Amniotic epithelial cell (primary cell): ENCODE measurements at regions not wholly inside any gene's neighbourhood (a gene's known extent, or its start where the extent isn't known, plus 50 kb on each side); places are given as distances from the start of the nearest gene placed in this dataset.

Experiments used
- DNase-seq: peaks from one replicate; pipeline ENCODE4 v3.0.0-alpha.2; 2010; ENCODE audit warnings: low read depth

GRCh38 chr9:107620236-107620635 lies 130.7 kb upstream of the KLF4 start:
- DNase-seq = no peak

GRCh38 chr9:107615321-107615720 lies 125.8 kb upstream of the KLF4 start:
- DNase-seq = peak; percentile 97

- DNase-seq = no peak
Observed at GRCh38 chr9:107614765-107615164, 125.2 kb upstream of the KLF4 start.

- no peak for DNase-seq
Observed at GRCh38 chr9:107613321-107613720, 123.8 kb upstream of the KLF4 start.

GRCh38 chr9:107612136-107612535 lies 122.6 kb upstream of the KLF4 start:
- DNase-seq = peak; percentile 57

GRCh38 chr9:107609547-107609946 lies 120.0 kb upstream of the KLF4 start:
- no peak for DNase-seq

- no peak for DNase-seq
Observed at GRCh38 chr9:107606149-107606790, 116.7 kb upstream of the KLF4 start.

- no peak for DNase-seq
Observed at GRCh38 chr9:107605041-107605440, 115.5 kb upstream of the KLF4 start.

- no peak for DNase-seq
Observed at GRCh38 chr9:107603281-107603680, 113.7 kb upstream of the KLF4 start.

- DNase-seq = peak; percentile 68
Observed at GRCh38 chr9:107600060-107600573, 110.5 kb upstream of the KLF4 start.

- DNase-seq = no peak
Observed at GRCh38 chr9:107597743-107598217, 108.2 kb upstream of the KLF4 start.

- DNase-seq = no peak
Observed at GRCh38 chr9:107594908-107595530, 105.5 kb upstream of the KLF4 start.

GRCh38 chr9:107593224-107593870 lies 103.8 kb upstream of the KLF4 start:
- DNase-seq = no peak

- no peak for DNase-seq
Observed at GRCh38 chr9:107592424-107592823, 102.9 kb upstream of the KLF4 start.

- no peak for DNase-seq
Observed at GRCh38 chr9:107591781-107592180, 102.2 kb upstream of the KLF4 start.

- no peak for DNase-seq
Observed at GRCh38 chr9:107588393-107588792, 98.8 kb upstream of the KLF4 start.

- DNase-seq = no peak
Observed at GRCh38 chr9:107587191-107587963, 97.8 kb upstream of the KLF4 start.

GRCh38 chr9:107586493-107586892 lies 96.9 kb upstream of the KLF4 start:
- no peak for DNase-seq

- no peak for DNase-seq
Observed at GRCh38 chr9:107585465-107585864, 95.9 kb upstream of the KLF4 start.

GRCh38 chr9:107584944-107585343 lies 95.4 kb upstream of the KLF4 start:
- no peak for DNase-seq

GRCh38 chr9:107584186-107584585 lies 94.6 kb upstream of the KLF4 start:
- peak; percentile 13 for DNase-seq

- no peak for DNase-seq
Observed at GRCh38 chr9:107577140-107577776, 87.7 kb upstream of the KLF4 start.
